ENCODE measurements at regions not wholly inside any gene's neighbourhood (a gene's known extent, or its start where the extent isn't known, plus 50 kb on each side); places are given as distances from the start of the nearest gene placed in this dataset.

- no peaks in the 10 kb centered on the region for H3K9me3 ChIP-seq (ENCODE audit: control insufficient read depth, low read length)
- H3K4me1 ChIP-seq (ENCODE audit: control insufficient read depth, insufficient read depth, low read depth, low read length), result no peaks in the 10 kb centered on the region
- no peak overlapping the region for H3K14ac ChIP-seq (ENCODE audit: low read length in 2 of 2)
- no peak overlapping the region for H4K8ac ChIP-seq (ENCODE audit: low read length)
- no peak overlapping the region for H2BK12ac ChIP-seq (ENCODE audit: low read length in 2 of 2)
- 95% methylated on average over 5 of the region's 5 CpGs for WGBS
- no peak overlapping the region for H3K27ac ChIP-seq (ENCODE audit: low read length, poor library complexity, severe bottlenecking)
- H2BK120ac ChIP-seq (ENCODE audit: low read depth, low read length), result no peak overlapping the region
- H3K79me1 ChIP-seq (replicated peaks; ENCODE audit: low read length, poor library complexity, severe bottlenecking), result no peaks in the 10 kb centered on the region
- H3K9ac ChIP-seq (ENCODE audit: low read length), result no peak overlapping the region
- H3K4ac ChIP-seq (ENCODE audit: low read depth in 1 of 2, low read length in 2 of 2), result no peak overlapping the region
- no peak for DNase-seq
- H3K23ac ChIP-seq (ENCODE audit: low read length in 2 of 2), result no peak overlapping the region
- no peak overlapping the region for H3K4me3 ChIP-seq (ENCODE audit: insufficient read depth in 1 of 2, low read depth in 1 of 2, low read length in 2 of 2)
- H3K18ac ChIP-seq (ENCODE audit: low read depth in 1 of 2, low read length in 2 of 2), result no peak overlapping the region
- no peak overlapping the region for H2AFZ ChIP-seq (ENCODE audit: low read depth, low read length)
- no peaks in the 10 kb centered on the region for H3K27me3 ChIP-seq (ENCODE audit: control insufficient read depth in 1 of 2, insufficient read depth in 1 of 2, low read length in 2 of 2)
- H3K36me3 ChIP-seq (ENCODE audit: control insufficient read depth in 1 of 2, insufficient read depth in 2 of 2, low read depth in 1 of 2, low read length in 2 of 2), result no peaks in the 10 kb centered on the region
- H2BK5ac ChIP-seq (ENCODE audit: low read depth, low read length, poor library complexity, severe bottlenecking), result no peak overlapping the region
- no peak overlapping the region for H3K4me2 ChIP-seq (ENCODE audit: low read length, poor library complexity, severe bottlenecking)
- no peak overlapping the region for H2BK15ac ChIP-seq (ENCODE audit: low read depth, poor library complexity, severe bottlenecking)
- no peak overlapping the region for H4K91ac ChIP-seq (ENCODE audit: low read length)
- H2AK5ac ChIP-seq (ENCODE audit: low read length, severe bottlenecking), result no peak overlapping the region
Measured at GRCh38 chr12:74897425-74898211, 312.0 kb downstream of the KCNC2 start.

DNA sequence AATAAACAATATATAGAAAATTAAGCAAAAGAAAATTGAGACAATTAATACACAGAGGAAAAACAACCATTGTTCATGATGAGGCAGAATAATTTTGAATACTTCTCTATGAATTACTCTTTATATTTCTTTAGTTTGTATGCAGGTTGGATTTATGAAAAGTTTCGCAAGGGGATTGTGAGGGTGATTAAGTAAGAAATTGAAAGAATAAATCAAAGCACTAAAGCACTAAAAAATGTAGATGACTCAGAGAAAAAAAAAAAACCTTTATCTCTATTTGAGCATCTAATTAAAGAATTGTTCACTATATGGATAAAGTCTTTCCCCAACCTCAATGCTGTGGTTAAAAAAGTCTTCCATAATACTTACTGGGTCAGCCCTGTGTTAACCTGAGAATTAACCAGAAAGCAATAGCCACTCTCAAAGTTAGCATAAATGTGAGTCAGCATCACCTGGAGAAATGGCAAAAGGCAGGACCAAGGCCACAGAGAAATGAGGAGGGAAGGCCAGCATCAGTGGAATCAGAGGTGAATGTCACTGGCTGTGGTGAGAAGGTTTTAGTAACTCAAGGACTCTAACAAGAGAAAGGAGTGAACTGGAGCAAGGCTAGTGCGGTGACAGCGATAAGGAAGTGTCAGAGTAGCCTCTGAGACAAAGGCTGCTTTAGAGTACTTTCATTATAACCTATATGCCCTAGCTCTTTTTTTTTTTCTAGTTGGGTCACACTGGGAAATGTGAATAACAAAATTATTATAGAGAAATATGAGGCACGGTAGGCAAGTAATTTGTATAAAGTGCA lies 310.4 kb downstream of the KCNC2 start:
- no peak overlapping the region for H3K14ac ChIP-seq (ENCODE audit: low read length in 2 of 2)
- H3K4me1 ChIP-seq (ENCODE audit: control insufficient read depth, insufficient read depth, low read depth, low read length), result no peaks in the 10 kb centered on the region
- H3K4me2 ChIP-seq (ENCODE audit: low read length, poor library complexity, severe bottlenecking), result no peak overlapping the region
- H3K79me1 ChIP-seq (replicated peaks; ENCODE audit: low read length, poor library complexity, severe bottlenecking), result no peaks in the 10 kb centered on the region
- H3K9ac ChIP-seq (ENCODE audit: low read length), result no peak overlapping the region
- H2BK120ac ChIP-seq (ENCODE audit: low read depth, low read length), result no peak overlapping the region
- H3K9me3 ChIP-seq (ENCODE audit: control insufficient read depth, low read length), result no peaks in the 10 kb centered on the region
- no peak overlapping the region for H3K27ac ChIP-seq (ENCODE audit: low read length, poor library complexity, severe bottlenecking)
- H2AFZ ChIP-seq (ENCODE audit: low read depth, low read length), result no peak overlapping the region
- H2AK5ac ChIP-seq (ENCODE audit: low read length, severe bottlenecking), result no peak overlapping the region
- no peak overlapping the region for H2BK5ac ChIP-seq (ENCODE audit: low read depth, low read length, poor library complexity, severe bottlenecking)
- H3K23ac ChIP-seq (ENCODE audit: low read length in 2 of 2), result no peak overlapping the region
- no peak overlapping the region for H3K4ac ChIP-seq (ENCODE audit: low read depth in 1 of 2, low read length in 2 of 2)
- no peak for DNase-seq
- no peak overlapping the region for H2BK12ac ChIP-seq (ENCODE audit: low read length in 2 of 2)
- no peak overlapping the region for H2BK15ac ChIP-seq (ENCODE audit: low read depth, poor library complexity, severe bottlenecking)
- H3K36me3 ChIP-seq (ENCODE audit: control insufficient read depth in 1 of 2, insufficient read depth in 2 of 2, low read depth in 1 of 2, low read length in 2 of 2), result no peaks in the 10 kb centered on the region
- H3K27me3 ChIP-seq (ENCODE audit: control insufficient read depth in 1 of 2, insufficient read depth in 1 of 2, low read length in 2 of 2), result no peaks in the 10 kb centered on the region
- H4K8ac ChIP-seq (ENCODE audit: low read length), result no peak overlapping the region
- 54% methylated on average over 2 of the region's 4 CpGs for WGBS
- H3K4me3 ChIP-seq (ENCODE audit: insufficient read depth in 1 of 2, low read depth in 1 of 2, low read length in 2 of 2), result no peak overlapping the region
- H4K91ac ChIP-seq (ENCODE audit: low read length), result no peak overlapping the region
- no peak overlapping the region for H3K18ac ChIP-seq (ENCODE audit: low read depth in 1 of 2, low read length in 2 of 2)

DNA sequence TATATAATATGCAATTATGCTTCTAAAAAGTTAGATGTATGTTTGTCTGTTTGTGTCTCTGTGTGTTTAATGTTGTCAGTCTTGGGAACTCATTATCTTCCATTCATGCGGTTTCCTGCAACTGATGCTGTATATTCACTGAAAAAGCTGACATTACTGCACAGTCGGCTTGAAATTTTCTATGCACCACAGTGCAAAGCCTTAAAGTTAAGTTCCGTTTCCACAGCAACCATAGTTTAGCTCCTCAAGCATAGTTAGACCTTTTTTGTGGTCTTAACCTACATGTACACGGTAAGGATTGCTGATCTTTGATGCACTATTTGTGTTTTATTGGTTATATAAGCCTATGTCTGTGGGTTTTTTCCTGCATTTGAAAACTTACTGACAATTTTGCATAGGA lies 309.4 kb downstream of the KCNC2 start:
- Histone ChIP-seq H4K8ac (ENCODE audit: low read length) (no peak overlapping the region), H3K27ac (ENCODE audit: low read length, poor library complexity, severe bottlenecking) (no peak overlapping the region), H3K23ac (ENCODE audit: low read length in 2 of 2) (no peak overlapping the region), H3K4me2 (ENCODE audit: low read length, poor library complexity, severe bottlenecking) (no peak overlapping the region), H2BK15ac (ENCODE audit: low read depth, poor library complexity, severe bottlenecking) (no peak overlapping the region), H2AFZ (ENCODE audit: low read depth, low read length) (no peak overlapping the region), H2AK5ac (ENCODE audit: low read length, severe bottlenecking) (no peak overlapping the region), H3K9ac (ENCODE audit: low read length) (no peak overlapping the region), H3K4ac (ENCODE audit: low read depth in 1 of 2, low read length in 2 of 2) (no peak overlapping the region), H2BK120ac (ENCODE audit: low read depth, low read length) (no peak overlapping the region), H3K27me3 (ENCODE audit: control insufficient read depth in 1 of 2, insufficient read depth in 1 of 2, low read length in 2 of 2) (no peaks in the 10 kb centered on the region), H3K14ac (ENCODE audit: low read length in 2 of 2) (no peak overlapping the region), H3K18ac (ENCODE audit: low read depth in 1 of 2, low read length in 2 of 2) (no peak overlapping the region), H3K36me3 (ENCODE audit: control insufficient read depth in 1 of 2, insufficient read depth in 2 of 2, low read depth in 1 of 2, low read length in 2 of 2) (no peaks in the 10 kb centered on the region), H3K4me3 (ENCODE audit: insufficient read depth in 1 of 2, low read depth in 1 of 2, low read length in 2 of 2) (no peak overlapping the region), H2BK12ac (ENCODE audit: low read length in 2 of 2) (no peak overlapping the region), H3K9me3 (ENCODE audit: control insufficient read depth, low read length) (no peaks in the 10 kb centered on the region), H3K79me1 (replicated peaks; ENCODE audit: low read length, poor library complexity, severe bottlenecking) (no peaks in the 10 kb centered on the region), H2BK5ac (ENCODE audit: low read depth, low read length, poor library complexity, severe bottlenecking) (no peak overlapping the region), H4K91ac (ENCODE audit: low read length) (no peak overlapping the region), H3K4me1 (ENCODE audit: control insufficient read depth, insufficient read depth, low read depth, low read length) (no peaks in the 10 kb centered on the region)
- WGBS, result 93% methylated on average over 4 of the region's 4 CpGs
- DNase-seq, result no peak

GRCh38 chr12:74903522-74903921 lies 306.1 kb downstream of the KCNC2 start:
- Histone ChIP-seq H3K23ac (ENCODE audit: low read length in 2 of 2) (no peak overlapping the region), H2BK12ac (ENCODE audit: low read length in 2 of 2) (no peak overlapping the region), H3K4me3 (ENCODE audit: insufficient read depth in 1 of 2, low read depth in 1 of 2, low read length in 2 of 2) (no peak overlapping the region), H2BK15ac (ENCODE audit: low read depth, poor library complexity, severe bottlenecking) (no peak overlapping the region), H3K27ac (ENCODE audit: low read length, poor library complexity, severe bottlenecking) (no peak overlapping the region), H3K4ac (ENCODE audit: low read depth in 1 of 2, low read length in 2 of 2) (no peak overlapping the region), H3K4me2 (ENCODE audit: low read length, poor library complexity, severe bottlenecking) (no peak overlapping the region), H2BK5ac (ENCODE audit: low read depth, low read length, poor library complexity, severe bottlenecking) (no peak overlapping the region), H3K9ac (ENCODE audit: low read length) (no peak overlapping the region), H3K4me1 (ENCODE audit: control insufficient read depth, insufficient read depth, low read depth, low read length) (no peaks in the 10 kb centered on the region), H4K8ac (ENCODE audit: low read length) (no peak overlapping the region), H3K18ac (ENCODE audit: low read depth in 1 of 2, low read length in 2 of 2) (no peak overlapping the region), H3K27me3 (ENCODE audit: control insufficient read depth in 1 of 2, insufficient read depth in 1 of 2, low read length in 2 of 2) (no peaks in the 10 kb centered on the region), H2BK120ac (ENCODE audit: low read depth, low read length) (no peak overlapping the region), H3K79me1 (replicated peaks; ENCODE audit: low read length, poor library complexity, severe bottlenecking) (no peaks in the 10 kb centered on the region), H3K9me3 (ENCODE audit: control insufficient read depth, low read length) (no peaks in the 10 kb centered on the region), H4K91ac (ENCODE audit: low read length) (no peak overlapping the region), H2AK5ac (ENCODE audit: low read length, severe bottlenecking) (no peak overlapping the region), H3K14ac (ENCODE audit: low read length in 2 of 2) (no peak overlapping the region), H3K36me3 (ENCODE audit: control insufficient read depth in 1 of 2, insufficient read depth in 2 of 2, low read depth in 1 of 2, low read length in 2 of 2) (no peaks in the 10 kb centered on the region), H2AFZ (ENCODE audit: low read depth, low read length) (no peak overlapping the region)
- WGBS, result 0% methylated on average over 1 of the region's 1 CpG
- DNase-seq, result peak; percentile 5
